DOHH2 (cell line): ENCODE measurements at regions not wholly inside any gene's neighbourhood (a gene's known extent, or its start where the extent isn't known, plus 50 kb on each side); places are given as distances from the start of the nearest gene placed in this dataset.

ENCODE experiments used
- H3F3A ChIP-seq: fragments of 200-600 bp; sonication (generic), shearing (Covaris generic); 2 replicates; pipeline ENCODE4 v1.6.0; 2016; ENCODE audit warnings: antibody characterized with exemption, mild to moderate bottlenecking; ENCODE audit not compliant: control insufficient read depth, insufficient read depth
- H3K27ac ChIP-seq: fragments of 200-600 bp; sonication (generic); 2 replicates; pipeline ENCODE4 v1.5.1; 2014; ENCODE audit warnings: low read depth, mild to moderate bottlenecking, low read length, moderate library complexity
- H3K27me3 ChIP-seq: fragments of 200-600 bp; sonication (generic); 2 replicates; pipeline ENCODE4 v1.6.1; 2014; ENCODE audit warnings: mild to moderate bottlenecking, low read length, mixed read lengths; ENCODE audit not compliant: control insufficient read depth
- H3K36me3 ChIP-seq: fragments of 200-600 bp; sonication (generic); 2 replicates; pipeline ENCODE4 v1.6.1; 2014; ENCODE audit warnings: mild to moderate bottlenecking, low read length, moderate library complexity, mixed read lengths; ENCODE audit not compliant: control insufficient read depth
- H3K4me1 ChIP-seq: fragments of 200-600 bp; sonication (generic); 2 replicates; pipeline ENCODE4 v1.6.1; 2014; ENCODE audit warnings: mild to moderate bottlenecking, low read length, mixed read lengths; ENCODE audit not compliant: control insufficient read depth
- H3K4me2 ChIP-seq: fragments of 200-600 bp; sonication (generic); 2 replicates; pipeline ENCODE4 v1.6.0; 2014; ENCODE audit warnings: mild to moderate bottlenecking, low read length, moderate library complexity
- H3K4me3 ChIP-seq: fragments of 200-600 bp; sonication (generic); 2 replicates; pipeline ENCODE4 v1.5.1; 2014; ENCODE audit warnings: mild to moderate bottlenecking, low read length, mixed read lengths
- H3K79me2 ChIP-seq: fragments of 200-600 bp; sonication (generic); 2 replicates; pipeline ENCODE4 v1.6.1; 2014; ENCODE audit warnings: mild to moderate bottlenecking, low read length, mixed read lengths; ENCODE audit not compliant: control insufficient read depth
- H3K9me2 ChIP-seq: fragments of 200-600 bp; sonication (generic); replicated peaks from 2 replicates; pipeline ENCODE4 v1.6.1; 2014; ENCODE audit warnings: mild to moderate bottlenecking, low read length, mixed read lengths; ENCODE audit not compliant: control insufficient read depth
- H3K9me3 ChIP-seq: fragments of 200-600 bp; sonication (generic); 2 replicates; pipeline ENCODE4 v1.6.1; 2014; ENCODE audit warnings: antibody characterized with exemption, low read length, mixed read lengths; ENCODE audit not compliant: control insufficient read depth, insufficient read depth
- H4K20me1 ChIP-seq: fragments of 200-600 bp; sonication (generic); 2 replicates; pipeline ENCODE4 v1.6.0; 2014; ENCODE audit warnings: low read depth, mild to moderate bottlenecking, antibody characterized with exemption, low read length, moderate library complexity; ENCODE audit not compliant: control insufficient read depth, insufficient read depth
- CTCF ChIP-seq: fragments of 200-600 bp; sonication (generic); IDR thresholded peaks from one replicate; pipeline ENCODE4 v1.5.1; 2014; ENCODE audit warnings: antibody characterized with exemption, mild to moderate bottlenecking, low read depth, low read length; ENCODE audit not compliant: poor library complexity, severe bottlenecking
- EZH2phosphoT487 ChIP-seq: fragments of 200-600 bp; sonication (generic); IDR thresholded peaks from 2 replicates; pipeline ENCODE4 v1.6.1; 2017; ENCODE audit warnings: borderline replicate concordance, mild to moderate bottlenecking, antibody characterized with exemption, low read length, moderate library complexity, mixed read lengths

GRCh38 chr5:82798676-82799075 is 278.5 kb downstream of the TMEM167A start:
- no peak for TF ChIP-seq CTCF
- TF ChIP-seq EZH2phosphoT487, result no peak

GRCh38 chr5:82796643-82797416 is 280.4 kb downstream of the TMEM167A start:
- Histone ChIP-seq H3K4me3 (no peak overlapping the region), H3K9me3 (no peaks in the 10 kb centered on the region), H3K4me1 (no peaks in the 10 kb centered on the region), H3K27me3 (no peaks in the 10 kb centered on the region; the same call in 1 of the 2 replicates), H3K79me2 (no peaks in the 10 kb centered on the region), H3K9me2 (no peaks in the 10 kb centered on the region), H3K4me2 (no peak overlapping the region), H3K36me3 (no peaks in the 10 kb centered on the region), H3F3A (no peaks in the 10 kb centered on the region), H4K20me1 (no peaks in the 10 kb centered on the region), H3K27ac (no peak overlapping the region)
- TF ChIP-seq EZH2phosphoT487 (no peak), CTCF (no peak)

More at GRCh38 chr5:82798676-82799075, 278.5 kb downstream of the TMEM167A start:
- H3K79me2 ChIP-seq, result no peaks in the 10 kb centered on the region
- H4K20me1 ChIP-seq, result no peaks in the 10 kb centered on the region
- no peak overlapping the region for H3K4me3 ChIP-seq
- H3K4me2 ChIP-seq, result no peak overlapping the region
- H3K36me3 ChIP-seq, result no peaks in the 10 kb centered on the region
- H3K27ac ChIP-seq, result no peak overlapping the region
- H3K9me2 ChIP-seq, result no peaks in the 10 kb centered on the region
- no peaks in the 10 kb centered on the region; the same call in 1 of the 2 replicates for H3K27me3 ChIP-seq
- H3K9me3 ChIP-seq, result no peaks in the 10 kb centered on the region
- no peaks in the 10 kb centered on the region for H3K4me1 ChIP-seq
- no peaks in the 10 kb centered on the region for H3F3A ChIP-seq

- Histone ChIP-seq H3K36me3 (no peaks in the 10 kb centered on the region), H3K9me3 (no peaks in the 10 kb centered on the region), H4K20me1 (no peaks in the 10 kb centered on the region), H3K4me3 (no peak overlapping the region), H3K4me1 (no peaks in the 10 kb centered on the region), H3K27me3 (no peaks in the 10 kb centered on the region; the same call in 1 of the 2 replicates), H3K9me2 (no peaks in the 10 kb centered on the region), H3K79me2 (no peaks in the 10 kb centered on the region), H3F3A (no peaks in the 10 kb centered on the region), H3K4me2 (no peak overlapping the region), H3K27ac (no peak overlapping the region)
- no peak for TF ChIP-seq CTCF
- no peak for TF ChIP-seq EZH2phosphoT487
These were observed 282.3 kb downstream of the TMEM167A start for GRCh38 chr5:82794876-82795275.
